Coronary artery (tissue), 2 donors: ENCODE measurements at regions not wholly inside any gene's neighbourhood (a gene's known extent, or its start where the extent isn't known, plus 50 kb on each side); places are given as distances from the start of the nearest gene placed in this dataset.
"Not testable (repeated sequence)": the region's sequence is repeated elsewhere in the genome, so short reads cannot be mapped to it uniquely, and the experiment has no call there.

Source experiments
- DNase-seq: peaks from one replicate; pipeline ENCODE4 v3.0.0-alpha.2; 2017; ENCODE audit warnings: low spot score
- H3K27ac ChIP-seq, 2 donors: fragments of 200-600 bp; sonication (generic); one replicate each; pipeline ENCODE4 v1.5.1; 2016 to 2019
- H3K4me3 ChIP-seq: fragments of 200-600 bp; sonication (generic); 2 replicates; pipeline ENCODE4 v1.5.1; 2016; ENCODE audit warnings: mild to moderate bottlenecking, moderate library complexity
- CTCF ChIP-seq: fragments of 200-600 bp; sonication (generic); IDR thresholded peaks from one replicate; pipeline ENCODE4 v1.5.1; 2019; ENCODE audit warnings: antibody characterized with exemption

GRCh38 chr18:26631135-26631534 lies 82.8 kb upstream of the KCTD1 start:
- Histone ChIP-seq H3K27ac (no peak overlapping the region), H3K4me3 (no peak overlapping the region)
- no peak for TF ChIP-seq CTCF
- no peak for DNase-seq

- no peak for DNase-seq
- H3K27ac ChIP-seq, result no peak overlapping the region
- no peak for TF ChIP-seq CTCF
- no peak overlapping the region for H3K4me3 ChIP-seq
Measured at GRCh38 chr18:26630596-26630995, 82.2 kb upstream of the KCTD1 start.

- no peak for DNase-seq
- TF ChIP-seq CTCF, result no peak
- H3K27ac ChIP-seq, result no peak overlapping the region
- no peak overlapping the region for H3K4me3 ChIP-seq
Measured at GRCh38 chr18:26628017-26628416, 79.7 kb upstream of the KCTD1 start.

GRCh38 chr18:26624443-26624842 lies 76.1 kb upstream of the KCTD1 start:
- no peak overlapping the region for H3K27ac ChIP-seq
- DNase-seq, result no peak
- no peak overlapping the region for H3K4me3 ChIP-seq
- no peak for TF ChIP-seq CTCF

GRCh38 chr18:26623314-26623713 lies 75.0 kb upstream of the KCTD1 start:
- not testable (repeated sequence) for H3K4me3 ChIP-seq, DNase-seq, H3K27ac ChIP-seq

- no peak for DNase-seq
- no peak for TF ChIP-seq CTCF
- Histone ChIP-seq H3K4me3 (peak overlapping the region; percentile 33), H3K27ac (no peak overlapping the region)
Measured at GRCh38 chr18:26621161-26622026, 73.0 kb upstream of the KCTD1 start.

- DNase-seq, result no peak
- no peak overlapping the region for H3K4me3 ChIP-seq
- no peak for TF ChIP-seq CTCF
- H3K27ac ChIP-seq, result no peak overlapping the region
Measured at GRCh38 chr18:26619350-26619749, 71.0 kb upstream of the KCTD1 start.
